ENCODE measurements at regions not wholly inside any gene's neighbourhood (a gene's known extent, or its start where the extent isn't known, plus 50 kb on each side); places are given as distances from the start of the nearest gene placed in this dataset.

DNA sequence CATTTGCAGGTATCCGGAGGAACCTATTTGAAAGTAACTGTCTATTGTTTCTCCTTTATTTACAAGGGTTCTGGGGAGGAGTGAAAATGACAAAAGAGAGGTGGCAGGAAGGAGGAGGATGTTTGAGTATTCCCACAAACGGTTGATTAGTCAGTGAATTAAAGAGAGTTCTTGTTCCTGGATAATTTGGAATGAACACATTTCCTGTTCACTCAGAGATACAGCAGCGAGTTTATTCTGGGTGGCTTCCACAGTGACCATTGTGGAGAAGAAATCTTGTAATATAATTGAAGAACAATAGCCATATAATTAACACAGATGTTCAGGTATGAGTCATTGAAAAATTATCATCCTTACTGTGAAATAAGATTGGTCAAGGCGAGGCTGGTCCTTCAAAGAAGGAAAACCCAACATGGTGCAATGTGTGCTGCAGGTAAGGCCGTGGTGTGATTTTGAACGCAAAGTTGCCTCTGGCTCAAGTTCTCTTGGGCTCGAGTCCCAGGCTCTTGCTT is 77.3 kb downstream of the NFKBIZ start:
- no peaks in the 10 kb centered on the region for H3K79me2 ChIP-seq (ENCODE audit: control insufficient read depth, insufficient read depth, low read length)
- no CpG with 5 or more reads among the region's 7 CpGs for WGBS (ENCODE audit: extremely low coverage, insufficient coverage, low lambda C conversion rate)
- no peak for DNase-seq

GRCh38 chr3:101928890-101929289 is 79.6 kb downstream of the NFKBIZ start:
- no peaks in the 10 kb centered on the region for H3K36me3 ChIP-seq (ENCODE audit: control insufficient read depth, insufficient read depth, low read length)
- no peak overlapping the region for H4K8ac ChIP-seq (ENCODE audit: low read depth, low read length)
- no peaks in the 10 kb centered on the region for H3K4me1 ChIP-seq (ENCODE audit: control insufficient read depth, low read depth, low read length)
- H3K4me2 ChIP-seq (ENCODE audit: low read length): no peak overlapping the region
- H2BK120ac ChIP-seq (ENCODE audit: low read depth, low read length): no peak overlapping the region
- H3K79me2 ChIP-seq (ENCODE audit: control insufficient read depth, insufficient read depth, low read length): no peaks in the 10 kb centered on the region
- no peak overlapping the region for H4K5ac ChIP-seq (ENCODE audit: low read length)
- no peak overlapping the region for H3K4ac ChIP-seq (ENCODE audit: low read depth, low read length)
- no peak overlapping the region for H3K9ac ChIP-seq (ENCODE audit: low read length)
- no peak for DNase-seq
- WGBS (ENCODE audit: extremely low coverage, insufficient coverage, low lambda C conversion rate): no CpG with 5 or more reads among the region's 1 CpG
- no peak overlapping the region for H2AK5ac ChIP-seq (ENCODE audit: low read length)
- H3K27me3 ChIP-seq (ENCODE audit: insufficient read depth, low read length, poor library complexity): no peaks in the 10 kb centered on the region
- H3K18ac ChIP-seq (ENCODE audit: low read length): no peak overlapping the region
- no peak overlapping the region for H3K56ac ChIP-seq (ENCODE audit: low read length)
- no peak overlapping the region for H2BK5ac ChIP-seq (ENCODE audit: low read length)
- no peak overlapping the region for H3K23ac ChIP-seq (ENCODE audit: low read length)
- no peaks in the 10 kb centered on the region for H3K79me1 ChIP-seq (ENCODE audit: low read length)
- no peak overlapping the region for H3K4me3 ChIP-seq (ENCODE audit: low read length)
- H2BK15ac ChIP-seq (replicated peaks; ENCODE audit: low read depth): no peak overlapping the region
- no peak overlapping the region for H3K27ac ChIP-seq (ENCODE audit: low read depth, low read length)

More for the DNA sequence above, 77.3 kb downstream of the NFKBIZ start:
- no peak overlapping the region for H3K18ac ChIP-seq (ENCODE audit: low read length)
- H3K23ac ChIP-seq (ENCODE audit: low read length): no peak overlapping the region
- H3K4me1 ChIP-seq (ENCODE audit: control insufficient read depth, low read depth, low read length): no peaks in the 10 kb centered on the region
- no peak overlapping the region for H2AK5ac ChIP-seq (ENCODE audit: low read length)
- H3K56ac ChIP-seq (ENCODE audit: low read length): no peak overlapping the region
- no peak overlapping the region for H2BK15ac ChIP-seq (replicated peaks; ENCODE audit: low read depth)
- no peaks in the 10 kb centered on the region for H3K79me1 ChIP-seq (ENCODE audit: low read length)
- H2BK5ac ChIP-seq (ENCODE audit: low read length): no peak overlapping the region
- H2BK120ac ChIP-seq (ENCODE audit: low read depth, low read length): no peak overlapping the region
- H3K4me2 ChIP-seq (ENCODE audit: low read length): no peak overlapping the region
- no peak overlapping the region for H3K9ac ChIP-seq (ENCODE audit: low read length)
- no peak overlapping the region for H3K4me3 ChIP-seq (ENCODE audit: low read length)
- H4K5ac ChIP-seq (ENCODE audit: low read length): no peak overlapping the region
- no peak overlapping the region for H4K8ac ChIP-seq (ENCODE audit: low read depth, low read length)
- no peak overlapping the region for H3K4ac ChIP-seq (ENCODE audit: low read depth, low read length)
- H3K27ac ChIP-seq (ENCODE audit: low read depth, low read length): no peak overlapping the region
- no peaks in the 10 kb centered on the region for H3K36me3 ChIP-seq (ENCODE audit: control insufficient read depth, insufficient read depth, low read length)
- no peaks in the 10 kb centered on the region for H3K27me3 ChIP-seq (ENCODE audit: insufficient read depth, low read length, poor library complexity)

- Histone ChIP-seq H2AK5ac (ENCODE audit: low read length) (no peak overlapping the region), H3K23ac (ENCODE audit: low read length) (no peak overlapping the region)
These were observed 81.8 kb downstream of the NFKBIZ start for GRCh38 chr3:101931081-101931480.

GRCh38 chr3:101932326-101933068 is 83.2 kb downstream of the NFKBIZ start:
- H3K79me1 ChIP-seq (ENCODE audit: low read length): no peaks in the 10 kb centered on the region
- no peak for DNase-seq
- H3K4me3 ChIP-seq (ENCODE audit: low read length): no peak overlapping the region
- WGBS (ENCODE audit: extremely low coverage, insufficient coverage, low lambda C conversion rate): no CpG with 5 or more reads among the region's 6 CpGs
- H3K4me2 ChIP-seq (ENCODE audit: low read length): no peak overlapping the region
- no peak overlapping the region for H2AK5ac ChIP-seq (ENCODE audit: low read length)
- no peak overlapping the region for H2BK120ac ChIP-seq (ENCODE audit: low read depth, low read length)
- no peak overlapping the region for H3K18ac ChIP-seq (ENCODE audit: low read length)
- H4K5ac ChIP-seq (ENCODE audit: low read length): no peak overlapping the region
- H2BK15ac ChIP-seq (replicated peaks; ENCODE audit: low read depth): no peak overlapping the region
- no peaks in the 10 kb centered on the region for H3K4me1 ChIP-seq (ENCODE audit: control insufficient read depth, low read depth, low read length)
- no peaks in the 10 kb centered on the region for H3K27me3 ChIP-seq (ENCODE audit: insufficient read depth, low read length, poor library complexity)
- no peaks in the 10 kb centered on the region for H3K79me2 ChIP-seq (ENCODE audit: control insufficient read depth, insufficient read depth, low read length)
- no peaks in the 10 kb centered on the region for H3K36me3 ChIP-seq (ENCODE audit: control insufficient read depth, insufficient read depth, low read length)
- H3K23ac ChIP-seq (ENCODE audit: low read length): no peak overlapping the region
- no peak overlapping the region for H3K4ac ChIP-seq (ENCODE audit: low read depth, low read length)
- no peak overlapping the region for H3K9ac ChIP-seq (ENCODE audit: low read length)
- H2BK5ac ChIP-seq (ENCODE audit: low read length): no peak overlapping the region
- no peak overlapping the region for H3K27ac ChIP-seq (ENCODE audit: low read depth, low read length)
- H3K56ac ChIP-seq (ENCODE audit: low read length): no peak overlapping the region
- H4K8ac ChIP-seq (ENCODE audit: low read depth, low read length): no peak overlapping the region

More at GRCh38 chr3:101931081-101931480, 81.8 kb downstream of the NFKBIZ start:
- Histone ChIP-seq H2BK5ac (ENCODE audit: low read length) (no peak overlapping the region), H3K4me3 (ENCODE audit: low read length) (no peak overlapping the region), H3K4ac (ENCODE audit: low read depth, low read length) (no peak overlapping the region), H3K27me3 (ENCODE audit: insufficient read depth, low read length, poor library complexity) (no peaks in the 10 kb centered on the region), H3K79me2 (ENCODE audit: control insufficient read depth, insufficient read depth, low read length) (no peaks in the 10 kb centered on the region), H3K27ac (ENCODE audit: low read depth, low read length) (no peak overlapping the region), H3K9ac (ENCODE audit: low read length) (no peak overlapping the region), H3K79me1 (ENCODE audit: low read length) (no peaks in the 10 kb centered on the region), H2BK15ac (replicated peaks; ENCODE audit: low read depth) (no peak overlapping the region), H3K4me1 (ENCODE audit: control insufficient read depth, low read depth, low read length) (no peaks in the 10 kb centered on the region), H3K56ac (ENCODE audit: low read length) (no peak overlapping the region), H2BK120ac (ENCODE audit: low read depth, low read length) (no peak overlapping the region), H3K36me3 (ENCODE audit: control insufficient read depth, insufficient read depth, low read length) (no peaks in the 10 kb centered on the region), H4K8ac (ENCODE audit: low read depth, low read length) (no peak overlapping the region), H3K18ac (ENCODE audit: low read length) (no peak overlapping the region), H4K5ac (ENCODE audit: low read length) (no peak overlapping the region), H3K4me2 (ENCODE audit: low read length) (no peak overlapping the region)
- DNase-seq: no peak
- WGBS (ENCODE audit: extremely low coverage, insufficient coverage, low lambda C conversion rate): no CpG with 5 or more reads among the region's 1 CpG

- Histone ChIP-seq H3K4ac (ENCODE audit: low read depth, low read length) (no peak overlapping the region), H4K8ac (ENCODE audit: low read depth, low read length) (no peak overlapping the region), H3K27ac (ENCODE audit: low read depth, low read length) (no peak overlapping the region), H2BK120ac (ENCODE audit: low read depth, low read length) (no peak overlapping the region), H2BK15ac (replicated peaks; ENCODE audit: low read depth) (no peak overlapping the region), H3K4me3 (ENCODE audit: low read length) (no peak overlapping the region), H3K79me1 (ENCODE audit: low read length) (no peaks in the 10 kb centered on the region), H3K27me3 (ENCODE audit: insufficient read depth, low read length, poor library complexity) (no peaks in the 10 kb centered on the region), H3K4me2 (ENCODE audit: low read length) (no peak overlapping the region), H3K79me2 (ENCODE audit: control insufficient read depth, insufficient read depth, low read length) (no peaks in the 10 kb centered on the region), H3K18ac (ENCODE audit: low read length) (no peak overlapping the region), H3K36me3 (ENCODE audit: control insufficient read depth, insufficient read depth, low read length) (no peaks in the 10 kb centered on the region), H3K9ac (ENCODE audit: low read length) (no peak overlapping the region), H2AK5ac (ENCODE audit: low read length) (no peak overlapping the region), H3K4me1 (ENCODE audit: control insufficient read depth, low read depth, low read length) (no peaks in the 10 kb centered on the region), H2BK5ac (ENCODE audit: low read length) (no peak overlapping the region), H3K56ac (ENCODE audit: low read length) (no peak overlapping the region), H4K5ac (ENCODE audit: low read length) (no peak overlapping the region), H3K23ac (ENCODE audit: low read length) (no peak overlapping the region)
- no CpG with 5 or more reads among the region's 10 CpGs for WGBS (ENCODE audit: extremely low coverage, insufficient coverage, low lambda C conversion rate)
- DNase-seq: no peak
These were observed 87.4 kb downstream of the NFKBIZ start for GRCh38 chr3:101936419-101937356.
